ENCODE measurements at regions not wholly inside any gene's neighbourhood (a gene's known extent, or its start where the extent isn't known, plus 50 kb on each side); places are given as distances from the start of the nearest gene placed in this dataset.

- DNase-seq (ENCODE audit: low read depth, low spot score) (peak; percentile 76), FAIRE-seq (peak; percentile 97)
- H4K20me1 ChIP-seq (ENCODE audit: control insufficient read depth, extremely low read depth, insufficient read depth, low read length) = no peaks in the 10 kb centered on the region
- peak overlapping the region; percentile 34 for H3K4me2 ChIP-seq (ENCODE audit: control insufficient read depth, extremely low read depth, insufficient read depth, low read depth, low read length)
- peak overlapping the region; percentile 15 for H3K27ac ChIP-seq (ENCODE audit: control insufficient read depth, insufficient read depth, low read length)
- TF ChIP-seq EZH2 (IDR thresholded peaks at IDR 0.05; ENCODE audit: low read length) = no peak
- TF ChIP-seq, protein P1, sequence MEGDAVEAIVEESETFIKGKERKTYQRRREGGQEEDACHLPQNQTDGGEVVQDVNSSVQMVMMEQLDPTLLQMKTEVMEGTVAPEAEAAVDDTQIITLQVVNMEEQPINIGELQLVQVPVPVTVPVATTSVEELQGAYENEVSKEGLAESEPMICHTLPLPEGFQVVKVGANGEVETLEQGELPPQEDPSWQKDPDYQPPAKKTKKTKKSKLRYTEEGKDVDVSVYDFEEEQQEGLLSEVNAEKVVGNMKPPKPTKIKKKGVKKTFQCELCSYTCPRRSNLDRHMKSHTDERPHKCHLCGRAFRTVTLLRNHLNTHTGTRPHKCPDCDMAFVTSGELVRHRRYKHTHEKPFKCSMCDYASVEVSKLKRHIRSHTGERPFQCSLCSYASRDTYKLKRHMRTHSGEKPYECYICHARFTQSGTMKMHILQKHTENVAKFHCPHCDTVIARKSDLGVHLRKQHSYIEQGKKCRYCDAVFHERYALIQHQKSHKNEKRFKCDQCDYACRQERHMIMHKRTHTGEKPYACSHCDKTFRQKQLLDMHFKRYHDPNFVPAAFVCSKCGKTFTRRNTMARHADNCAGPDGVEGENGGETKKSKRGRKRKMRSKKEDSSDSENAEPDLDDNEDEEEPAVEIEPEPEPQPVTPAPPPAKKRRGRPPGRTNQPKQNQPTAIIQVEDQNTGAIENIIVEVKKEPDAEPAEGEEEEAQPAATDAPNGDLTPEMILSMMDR (optimal IDR thresholded peaks at IDR 0.05 in 1 of 3, IDR thresholded peaks at IDR 0.05 in 1 of 3, conservative IDR thresholded peaks at IDR 0.05 in 1 of 3; ENCODE audit: extremely low read depth in 1 of 3, insufficient read depth in 2 of 3, low read length in 3 of 3) = no peak
- no peaks in the 10 kb centered on the region for H3K9me1 ChIP-seq (ENCODE audit: control insufficient read depth, extremely low read depth, insufficient read depth, low read length)
- no peak overlapping the region for H3K9ac ChIP-seq (ENCODE audit: control insufficient read depth, extremely low read depth, insufficient read depth, low read length)
- no peaks in the 10 kb centered on the region for H3K27me3 ChIP-seq (ENCODE audit: control insufficient read depth, extremely low read depth, insufficient read depth, low read length)
- no peaks in the 10 kb centered on the region for H3K79me2 ChIP-seq (ENCODE audit: control insufficient read depth, insufficient read depth, low read length)
- no peaks in the 10 kb centered on the region for H3K9me3 ChIP-seq (ENCODE audit: control insufficient read depth, low read depth, low read length)
- H3K4me3 ChIP-seq (ENCODE audit: control insufficient read depth in 2 of 3, extremely low read depth in 1 of 3, insufficient read depth in 2 of 3, low read depth in 1 of 3, low read length in 3 of 3) = no peak overlapping the region
- H3K4me1 ChIP-seq (ENCODE audit: control insufficient read depth, extremely low read depth, insufficient read depth, low read length) = peaks cover 29% of the 10 kb centered on the region
- H2AFZ ChIP-seq (ENCODE audit: control insufficient read depth, low read length) = no peak overlapping the region
- dilution Hi-C loops (cut with MboI; ENCODE audit: extremely low pct_ligation_motif_present, low sequenced_read_pairs) = no loop called here
- H3K36me3 ChIP-seq (ENCODE audit: control insufficient read depth in 2 of 2, extremely low read depth in 1 of 2, insufficient read depth in 2 of 2, low read length in 2 of 2) = no peaks in the 10 kb centered on the region
Measured at GRCh38 chr22:27113211-27113635, 455.8 kb downstream of the MIAT start.

- dilution Hi-C loops (cut with MboI; ENCODE audit: extremely low pct_ligation_motif_present, low sequenced_read_pairs) = no loop called here
- H3K79me2 ChIP-seq (ENCODE audit: control insufficient read depth, insufficient read depth, low read length) = no peaks in the 10 kb centered on the region
- no peak for TF ChIP-seq EZH2 (IDR thresholded peaks at IDR 0.05; ENCODE audit: low read length)
- TF ChIP-seq, protein P1 (optimal IDR thresholded peaks at IDR 0.05 in 1 of 3, IDR thresholded peaks at IDR 0.05 in 1 of 3, conservative IDR thresholded peaks at IDR 0.05 in 1 of 3; ENCODE audit: extremely low read depth in 1 of 3, insufficient read depth in 2 of 3, low read length in 3 of 3) = no peak
- H3K4me1 ChIP-seq (ENCODE audit: control insufficient read depth, extremely low read depth, insufficient read depth, low read length) = peaks cover 25% of the 10 kb centered on the region
- no peak overlapping the region for H3K4me3 ChIP-seq (ENCODE audit: control insufficient read depth in 2 of 3, extremely low read depth in 1 of 3, insufficient read depth in 2 of 3, low read depth in 1 of 3, low read length in 3 of 3)
- no peaks in the 10 kb centered on the region for H4K20me1 ChIP-seq (ENCODE audit: control insufficient read depth, extremely low read depth, insufficient read depth, low read length)
- DNase-seq (ENCODE audit: low read depth, low spot score) (no peak), FAIRE-seq (no peak)
- no peaks in the 10 kb centered on the region for H3K27me3 ChIP-seq (ENCODE audit: control insufficient read depth, extremely low read depth, insufficient read depth, low read length)
- no peak overlapping the region for H3K9ac ChIP-seq (ENCODE audit: control insufficient read depth, extremely low read depth, insufficient read depth, low read length)
- H3K9me3 ChIP-seq (ENCODE audit: control insufficient read depth, low read depth, low read length) = no peaks in the 10 kb centered on the region
- H3K36me3 ChIP-seq (ENCODE audit: control insufficient read depth in 2 of 2, extremely low read depth in 1 of 2, insufficient read depth in 2 of 2, low read length in 2 of 2) = no peaks in the 10 kb centered on the region
- H3K9me1 ChIP-seq (ENCODE audit: control insufficient read depth, extremely low read depth, insufficient read depth, low read length) = no peaks in the 10 kb centered on the region
- H2AFZ ChIP-seq (ENCODE audit: control insufficient read depth, low read length) = no peak overlapping the region
- H3K4me2 ChIP-seq (ENCODE audit: control insufficient read depth, extremely low read depth, insufficient read depth, low read depth, low read length) = no peak overlapping the region
- no peak overlapping the region for H3K27ac ChIP-seq (ENCODE audit: control insufficient read depth, insufficient read depth, low read length)
Measured at GRCh38 chr22:27113641-27114040, 456.3 kb downstream of the MIAT start.

Measured in keratinocyte (primary cell).